ENCODE measurements at regions not wholly inside any gene's neighbourhood (a gene's known extent, or its start where the extent isn't known, plus 50 kb on each side); places are given as distances from the start of the nearest gene placed in this dataset.

DNA sequence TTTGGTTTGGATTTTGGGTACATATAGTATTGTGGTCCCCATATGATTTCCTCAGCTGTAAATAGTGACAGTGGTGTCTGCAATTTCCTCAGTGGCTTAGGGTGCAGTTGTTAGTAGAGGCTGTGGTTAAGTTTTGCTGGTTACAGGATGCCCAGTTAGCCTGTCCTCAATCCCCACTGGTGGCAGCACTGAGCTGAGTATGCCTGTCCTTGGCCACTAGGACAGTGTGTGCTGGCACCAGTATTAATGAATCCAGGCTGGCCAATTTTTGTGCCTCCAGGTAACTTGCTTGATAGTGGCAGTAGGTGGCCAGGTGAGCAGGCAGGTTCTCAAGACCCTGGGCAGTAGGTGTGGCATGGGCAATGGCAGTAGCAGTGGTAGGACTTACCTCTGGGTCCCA, 973.1 kb downstream of the TMEM182 start:
- no peak for DNase-seq (ENCODE audit: low spot score)

DNA sequence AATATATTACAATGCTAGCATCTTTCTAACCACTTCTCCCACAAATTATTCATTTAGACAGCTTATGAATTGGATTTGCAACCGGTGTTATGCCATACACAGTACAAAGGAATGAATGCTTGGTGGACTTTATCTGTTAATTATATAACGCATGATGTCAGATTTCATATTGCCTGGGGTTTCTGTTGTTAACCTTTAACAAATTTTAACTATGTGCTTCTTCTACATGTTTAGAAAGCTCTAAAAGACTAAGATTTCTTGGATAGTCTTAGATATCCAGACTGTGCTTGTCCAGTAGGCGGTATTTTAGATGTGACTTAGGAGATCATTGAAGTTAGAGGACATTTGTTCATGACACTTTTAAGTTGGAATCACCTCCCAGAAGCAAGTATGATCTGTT, 976.3 kb downstream of the TMEM182 start:
- no peak for DNase-seq (ENCODE audit: low spot score)

DNA sequence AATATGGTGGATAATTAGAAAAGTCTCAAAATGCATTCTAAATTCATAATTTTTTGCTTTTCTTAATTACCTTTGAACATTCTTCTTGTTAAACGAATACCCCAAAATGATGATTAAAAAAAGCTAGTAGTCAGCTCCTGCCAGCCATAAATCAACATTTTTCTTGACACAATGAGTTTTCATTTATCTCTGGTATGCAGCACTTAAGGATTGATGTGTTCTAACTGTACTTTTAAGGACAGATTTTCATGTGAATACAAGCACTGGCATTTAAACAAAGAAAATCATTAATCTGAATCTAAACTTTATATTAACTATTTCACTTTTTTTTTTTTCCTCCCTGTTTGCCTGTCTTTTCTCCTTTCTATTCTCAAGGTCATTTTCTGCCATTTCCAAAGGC, 976.8 kb downstream of the TMEM182 start:
- no peak for DNase-seq (ENCODE audit: low spot score)

DNA sequence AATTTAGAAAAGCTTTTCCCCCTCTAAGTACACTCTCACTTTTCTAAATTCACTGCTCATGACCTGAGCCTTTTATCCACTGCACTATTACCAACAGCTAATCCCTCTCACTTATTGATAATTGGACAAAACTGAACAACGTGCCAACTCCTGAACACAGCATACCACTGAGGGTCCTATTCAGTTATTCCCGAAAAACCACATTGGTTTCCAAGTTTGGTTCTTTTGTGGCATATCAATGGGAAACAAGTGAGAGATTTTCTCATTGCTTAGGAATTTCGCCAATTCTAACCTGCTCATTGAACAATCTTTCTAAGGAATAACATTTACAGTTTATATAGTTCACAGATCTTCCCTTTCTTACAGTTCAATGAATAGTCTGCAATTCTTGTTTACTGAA, 977.4 kb downstream of the TMEM182 start:
- no peak for DNase-seq (ENCODE audit: low spot score)

DNA sequence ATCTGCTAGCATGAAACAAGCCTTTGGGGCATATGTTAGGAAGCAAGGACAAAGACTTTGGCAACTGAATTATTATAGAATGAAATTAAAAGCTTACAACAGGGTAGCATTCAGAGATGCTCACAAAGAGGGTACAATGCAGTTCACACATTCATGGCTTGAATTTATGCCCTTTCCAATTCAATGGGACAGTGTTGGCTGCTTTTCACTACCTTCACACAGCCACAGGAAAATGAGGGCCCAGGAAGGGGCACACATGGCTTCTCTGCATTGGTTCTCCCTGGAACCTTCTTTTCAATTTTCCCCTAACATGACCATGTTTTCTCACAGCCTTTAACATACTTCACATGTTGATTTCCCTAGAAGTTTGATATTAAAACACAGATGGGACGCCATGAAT, 978.1 kb downstream of the TMEM182 start:
- no peak for DNase-seq (ENCODE audit: low spot score)

DNA sequence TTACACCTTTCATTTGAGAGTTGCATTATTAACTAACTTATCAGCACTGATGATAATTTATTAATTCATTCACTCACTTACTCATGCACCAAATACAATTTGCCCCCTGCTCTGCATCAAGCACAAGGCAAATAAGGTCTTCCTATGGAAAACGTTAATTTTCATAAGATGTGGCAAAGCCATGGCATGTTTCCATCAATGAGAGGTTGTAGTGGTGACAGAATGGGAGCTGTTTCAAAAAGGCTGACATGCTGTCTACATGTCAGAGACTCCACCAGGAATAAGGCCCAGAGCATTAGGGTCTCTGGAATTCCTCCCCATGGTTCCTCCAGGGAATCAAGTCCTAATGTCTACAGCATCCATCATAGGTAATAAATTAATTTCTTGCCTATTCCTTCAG, 978.8 kb downstream of the TMEM182 start:
- no peak for DNase-seq (ENCODE audit: low spot score)

DNA sequence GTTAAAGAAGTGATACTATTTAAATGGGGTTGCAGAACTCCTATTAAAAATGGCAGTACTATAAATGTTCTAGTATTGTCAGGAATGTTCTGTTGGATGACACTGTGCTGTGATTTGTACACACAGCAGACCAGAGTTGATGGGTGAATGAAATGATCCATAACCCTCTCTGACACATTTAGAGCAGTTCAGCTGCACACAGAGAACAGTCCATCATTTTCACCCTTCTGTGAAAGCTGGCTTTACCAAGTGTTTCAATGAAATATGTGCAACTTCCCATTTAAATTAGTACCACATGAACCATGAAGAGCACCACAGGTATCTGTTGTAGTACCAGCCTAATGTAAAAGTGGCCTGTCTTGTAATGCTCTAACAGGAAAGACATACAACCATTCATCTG, 981.4 kb downstream of the TMEM182 start:
- DNase-seq (ENCODE audit: low spot score): no peak

DNA sequence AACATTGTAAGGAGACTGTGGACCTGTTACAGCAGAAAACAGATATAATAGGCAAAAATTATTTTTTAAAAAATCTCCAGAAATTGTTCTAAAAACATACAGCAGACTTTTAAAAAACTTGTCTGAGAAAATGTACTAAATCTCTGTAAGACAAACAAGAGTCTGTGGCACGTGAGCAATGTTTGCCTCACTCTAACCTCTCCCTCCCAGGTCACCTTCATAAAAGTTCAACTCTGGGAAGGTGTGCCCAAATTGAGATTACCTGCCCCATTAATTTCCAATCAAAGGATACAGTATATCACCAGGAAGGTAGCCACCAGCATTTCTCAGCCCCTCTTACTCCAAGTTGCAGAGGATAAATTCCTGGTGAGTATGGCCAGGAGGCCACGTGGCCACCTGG, 992.7 kb downstream of the TMEM182 start:
- DNase-seq (ENCODE audit: low spot score): no peak

DNA sequence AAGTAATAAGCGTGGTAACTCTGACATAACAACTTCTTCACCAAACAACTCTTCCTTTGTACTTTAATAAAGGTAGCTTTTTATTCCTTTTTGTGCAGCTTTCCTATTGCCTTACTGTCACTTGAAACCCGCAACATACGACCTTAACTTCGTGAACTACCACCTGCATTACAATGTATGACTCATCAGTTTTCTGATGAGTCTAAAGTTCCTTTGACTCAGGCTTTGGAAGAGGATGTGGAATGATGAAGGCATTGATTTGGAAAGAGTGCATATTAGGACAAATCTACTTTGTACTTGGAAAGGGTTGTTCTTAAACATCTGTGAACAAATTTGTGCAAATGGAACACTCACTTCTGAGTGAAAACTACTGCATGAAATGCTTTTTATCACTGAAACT, 1012.1 kb downstream of the TMEM182 start:
- no peak for DNase-seq (ENCODE audit: low spot score)

DNA sequence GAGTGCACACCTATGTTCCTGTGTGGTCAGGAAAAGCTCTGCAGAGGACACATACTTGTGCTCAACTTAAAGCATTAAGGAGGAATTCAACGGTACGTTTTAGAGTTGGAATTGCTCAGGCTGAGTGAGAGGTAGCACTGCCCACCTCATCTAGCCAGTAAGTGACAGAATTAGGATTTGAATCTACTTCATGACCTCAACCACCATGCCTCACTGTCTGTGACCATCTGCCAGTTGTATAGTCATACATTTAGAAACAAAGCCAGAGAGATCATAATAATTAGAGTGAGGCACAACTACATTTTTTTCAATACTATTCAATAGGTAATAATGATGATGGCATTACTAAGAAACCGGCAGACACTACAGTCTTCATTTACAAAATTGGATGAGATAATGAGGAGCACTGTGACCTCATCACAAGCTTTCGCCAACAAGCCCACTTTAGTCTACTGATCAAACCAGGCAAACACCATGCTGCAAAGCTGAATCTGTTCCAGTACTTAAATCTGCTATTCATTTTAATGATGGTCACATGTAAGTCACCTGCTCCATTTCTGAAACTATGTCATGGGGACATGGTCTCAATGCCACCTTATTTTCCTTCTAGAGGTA, 1018.4 kb downstream of the TMEM182 start:
- no peak for DNase-seq (ENCODE audit: low spot score)

DNA sequence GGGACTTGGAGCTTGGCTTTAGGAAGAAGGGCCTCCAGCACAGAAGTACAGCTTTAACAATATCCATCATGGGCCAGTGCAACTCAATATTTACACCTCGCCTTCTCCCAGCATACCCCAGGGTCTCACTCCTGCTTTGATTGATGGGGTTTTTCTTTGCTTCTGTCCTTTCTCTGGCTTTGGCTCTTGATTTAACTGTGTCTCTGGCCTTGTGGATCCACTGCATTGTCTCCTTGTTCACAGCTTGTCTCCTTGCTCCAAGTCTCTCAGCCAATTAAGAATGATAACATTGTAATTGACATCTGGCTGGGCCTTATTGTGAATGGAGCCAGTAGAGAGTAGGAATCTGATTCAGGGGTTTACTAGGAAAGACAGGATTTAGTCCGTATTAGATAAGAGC, 1019.5 kb downstream of the TMEM182 start:
- no peak for DNase-seq (ENCODE audit: low spot score)

DNA sequence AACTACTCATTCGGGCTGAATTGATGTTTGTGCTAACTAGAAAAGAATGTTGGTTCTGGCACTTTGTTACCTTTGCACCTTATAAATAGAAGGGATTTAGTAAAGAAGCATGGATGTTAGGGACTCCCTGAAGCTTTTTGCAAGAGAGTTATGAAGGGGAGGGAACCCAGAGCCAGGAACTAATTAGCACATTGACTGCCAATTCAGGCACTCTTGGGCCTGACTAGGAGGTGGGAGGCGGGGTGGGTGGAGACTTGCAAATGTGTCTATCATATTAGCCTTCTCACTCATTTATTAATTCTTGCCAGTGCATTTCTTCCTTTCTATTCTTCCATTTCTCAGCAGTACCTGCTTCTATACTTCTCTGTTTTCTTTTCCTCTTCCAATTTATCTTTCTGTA, 1022.4 kb downstream of the TMEM182 start:
- no peak for DNase-seq (ENCODE audit: low spot score)

DNA sequence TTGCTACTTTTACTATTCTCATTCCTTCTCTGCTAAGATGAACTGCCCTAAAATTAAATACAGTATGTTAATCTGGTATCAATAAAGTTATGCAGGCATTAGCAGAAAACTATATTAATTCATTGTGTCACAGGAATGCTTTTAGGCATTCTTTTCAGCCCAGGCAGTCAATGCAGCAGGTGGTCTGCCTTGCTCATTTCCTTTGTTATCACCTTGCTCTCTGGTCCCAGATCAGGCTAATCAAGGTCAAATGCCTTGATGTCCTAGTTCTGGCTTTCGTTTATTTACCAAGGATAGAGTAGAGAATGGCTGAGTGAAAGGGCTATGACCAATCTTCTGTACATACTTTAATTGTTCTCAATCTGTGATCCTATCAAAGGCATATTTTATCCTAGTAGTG, 1023.6 kb downstream of the TMEM182 start:
- no peak for DNase-seq (ENCODE audit: low spot score)

DNA sequence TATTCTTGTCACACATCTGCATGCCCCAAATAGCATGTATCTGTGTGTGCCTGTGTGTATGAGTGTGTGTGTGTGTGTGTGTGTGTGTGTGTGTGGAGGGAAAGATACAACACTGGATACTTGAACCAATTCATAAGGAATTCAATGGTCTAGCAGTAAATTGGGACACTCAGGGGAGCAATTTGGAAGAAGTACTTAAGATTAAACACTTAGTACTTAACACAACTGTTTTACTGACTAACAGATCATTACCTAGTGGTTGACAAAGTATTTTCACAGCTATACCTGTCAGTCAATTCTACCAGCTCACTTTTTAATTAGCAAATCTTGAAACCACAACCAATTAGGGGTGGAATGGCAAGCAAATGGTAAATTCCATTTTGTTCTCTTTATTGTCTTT, 1024.1 kb downstream of the TMEM182 start:
- DNase-seq (ENCODE audit: low spot score): no peak

DNA sequence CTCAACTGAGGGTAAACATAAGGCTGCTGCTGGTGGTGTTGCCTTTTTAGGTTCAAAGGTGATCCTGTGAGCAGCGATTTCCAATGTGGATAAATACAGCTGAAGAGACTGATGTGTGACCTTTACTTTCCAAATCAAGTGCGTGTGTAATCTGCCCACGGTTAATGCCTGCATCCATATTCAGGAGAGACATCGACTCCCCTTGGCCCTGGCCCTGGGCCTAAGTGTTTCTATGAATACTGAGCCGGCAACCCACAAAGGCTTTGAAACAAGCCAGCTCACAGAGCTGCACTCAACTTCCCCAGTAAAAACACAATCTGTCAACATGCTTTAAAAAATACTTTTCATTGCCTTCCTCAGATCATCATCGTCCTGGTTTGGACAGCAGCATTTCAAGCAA, 1026.6 kb downstream of the TMEM182 start:
- DNase-seq (ENCODE audit: low spot score): no peak

DNA sequence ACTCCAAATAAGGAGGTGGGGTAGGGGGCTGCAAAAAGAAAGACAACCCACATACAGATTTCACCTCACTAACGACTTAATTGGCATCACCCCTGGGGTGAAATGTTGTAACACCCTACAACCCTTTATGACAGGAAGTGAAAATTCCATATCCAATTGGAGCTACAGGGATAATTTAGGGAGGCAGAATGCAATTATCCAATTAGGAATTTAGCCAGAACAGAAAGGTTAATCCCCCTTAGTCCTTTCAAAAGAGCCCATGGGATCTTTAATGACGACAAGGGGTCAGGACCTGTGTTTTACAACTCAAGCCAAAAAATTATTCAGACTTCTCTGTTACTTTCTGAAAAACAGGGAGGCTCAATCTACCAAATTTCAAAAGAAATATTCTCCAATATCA, 1027.1 kb downstream of the TMEM182 start:
- DNase-seq (ENCODE audit: low spot score): no peak

DNA sequence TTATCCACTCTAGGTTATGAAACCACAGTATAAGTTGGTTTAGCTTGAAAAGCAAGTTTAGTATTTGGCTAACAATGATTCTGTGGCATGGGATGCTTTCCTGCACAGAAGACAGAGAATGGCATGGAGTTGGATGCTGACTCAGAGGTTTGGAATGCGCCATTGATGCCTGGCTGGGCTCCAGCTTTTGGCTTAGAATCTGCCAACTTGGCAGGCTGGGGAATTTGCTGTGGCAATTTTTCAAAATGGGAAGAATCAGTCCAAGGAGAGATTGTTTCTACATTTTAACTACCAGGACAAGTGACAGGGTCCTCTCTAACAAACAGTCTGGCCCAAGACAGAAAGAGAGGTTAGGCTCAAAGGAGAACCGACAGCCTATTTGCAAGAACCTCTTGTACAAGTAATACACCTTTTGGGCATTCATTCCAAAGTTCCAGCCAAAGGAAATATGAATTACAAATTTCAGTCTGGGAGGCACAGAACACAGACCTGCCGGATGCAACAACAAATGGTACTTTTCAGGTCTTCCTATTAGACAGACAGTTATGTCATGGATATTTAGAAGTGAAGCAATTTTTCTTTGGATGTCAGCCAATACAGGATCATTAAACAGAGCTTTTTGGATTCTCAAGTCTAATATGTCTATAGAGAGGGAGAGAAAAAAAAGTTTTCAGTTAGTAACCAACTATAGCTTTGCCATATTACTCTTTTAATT, 1027.7 kb downstream of the TMEM182 start:
- no peak for DNase-seq (ENCODE audit: low spot score)

DNA sequence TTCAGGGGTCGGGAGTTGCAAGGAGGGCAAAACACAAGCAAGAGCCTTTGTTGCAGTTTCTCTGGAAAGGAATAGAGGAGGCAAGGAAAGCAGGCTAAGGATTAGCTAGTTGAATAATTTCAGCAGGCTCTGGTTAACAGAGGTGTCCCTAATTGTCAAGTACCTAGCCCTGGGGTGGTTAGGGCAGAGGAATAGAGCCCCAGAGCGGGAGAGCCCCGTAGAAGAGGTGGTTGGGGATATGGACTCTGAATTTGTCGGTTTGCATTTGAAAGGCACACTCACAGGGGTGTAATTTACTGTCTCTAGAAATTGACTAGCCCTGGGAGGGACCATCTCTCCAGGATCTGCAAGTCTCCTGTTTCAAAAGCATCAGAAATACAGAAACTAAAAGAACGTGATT, 1030.2 kb downstream of the TMEM182 start:
- no peak for DNase-seq (ENCODE audit: low spot score)

DNA sequence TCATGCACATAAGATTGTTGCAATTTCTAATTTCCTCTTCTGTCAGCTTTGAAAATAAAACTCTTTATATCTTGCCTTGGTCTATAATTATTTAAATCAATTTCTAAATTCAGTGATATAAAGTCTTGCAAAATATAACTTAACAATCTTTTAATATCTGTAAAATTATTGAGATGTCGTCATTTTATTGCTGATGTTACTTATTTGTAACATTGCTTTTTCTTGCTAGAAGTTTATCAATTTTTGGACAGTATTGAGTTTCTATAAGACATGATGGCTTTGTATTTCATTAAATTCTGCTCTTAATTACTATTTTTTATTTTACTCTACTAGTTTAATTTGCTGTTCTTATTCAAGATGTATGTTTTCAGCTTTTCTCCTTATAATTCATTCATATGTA, 1036.5 kb downstream of the TMEM182 start:
- no peak for DNase-seq (ENCODE audit: low spot score)

DNA sequence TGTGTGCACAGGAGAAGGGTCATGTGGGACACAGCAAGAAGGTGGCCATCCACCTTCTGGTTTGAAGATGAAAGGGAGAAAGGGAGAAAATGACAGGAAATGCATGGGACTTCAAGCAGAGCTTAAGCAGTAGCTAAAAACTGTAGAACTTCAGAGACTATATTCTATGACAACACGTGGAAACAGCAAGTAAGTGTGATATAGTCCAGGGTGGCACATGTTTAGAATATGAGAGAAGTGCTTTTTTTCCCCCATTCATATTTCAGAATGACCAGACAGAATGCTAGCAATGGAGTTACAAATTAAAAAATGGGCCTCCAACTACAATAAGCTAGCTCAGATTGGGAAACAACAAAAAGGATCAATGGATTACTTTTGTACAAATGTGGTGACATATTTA, 1042.2 kb downstream of the TMEM182 start:
- DNase-seq (ENCODE audit: low spot score): no peak

DNA sequence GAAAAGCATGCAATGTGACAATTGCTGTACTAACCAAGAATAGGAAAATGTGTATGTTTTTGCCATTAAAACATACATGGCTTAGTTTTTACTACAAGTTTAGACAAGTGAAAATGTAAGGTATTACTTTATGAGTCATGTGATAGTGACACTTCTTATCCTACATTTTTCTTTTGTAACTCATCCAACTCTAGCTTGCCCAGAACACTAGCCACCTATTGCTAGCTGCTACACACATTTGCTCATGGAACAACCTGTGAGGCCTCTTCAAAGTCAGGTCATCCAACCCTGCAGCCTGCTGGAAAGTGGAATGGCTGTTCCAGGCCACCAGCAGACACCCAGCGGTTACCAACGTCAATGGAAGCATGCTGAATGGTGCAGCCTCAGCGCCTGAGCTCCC, 1043.9 kb downstream of the TMEM182 start:
- DNase-seq (ENCODE audit: low spot score): no peak

DNA sequence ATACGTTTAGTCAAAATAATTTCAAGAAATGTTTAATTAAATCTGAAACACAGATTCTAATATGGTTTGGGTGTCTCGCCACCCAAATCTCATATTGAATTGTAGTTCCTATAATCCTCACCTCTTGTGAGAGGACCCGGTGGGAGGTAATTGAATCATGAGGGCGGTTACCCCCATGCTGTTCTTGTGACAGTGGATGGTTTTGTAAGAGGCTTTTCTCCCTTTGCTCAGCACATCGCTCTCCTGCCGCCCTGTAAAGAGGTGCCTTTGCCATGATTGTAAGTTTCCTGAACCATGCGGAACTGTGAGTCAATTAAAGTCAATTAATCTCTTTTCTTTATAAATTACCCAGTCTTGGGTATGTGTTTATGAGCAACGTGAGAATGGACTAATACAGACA, 1045.1 kb upstream of the POU3F3 start:
- no peak for DNase-seq (ENCODE audit: low spot score)

DNA sequence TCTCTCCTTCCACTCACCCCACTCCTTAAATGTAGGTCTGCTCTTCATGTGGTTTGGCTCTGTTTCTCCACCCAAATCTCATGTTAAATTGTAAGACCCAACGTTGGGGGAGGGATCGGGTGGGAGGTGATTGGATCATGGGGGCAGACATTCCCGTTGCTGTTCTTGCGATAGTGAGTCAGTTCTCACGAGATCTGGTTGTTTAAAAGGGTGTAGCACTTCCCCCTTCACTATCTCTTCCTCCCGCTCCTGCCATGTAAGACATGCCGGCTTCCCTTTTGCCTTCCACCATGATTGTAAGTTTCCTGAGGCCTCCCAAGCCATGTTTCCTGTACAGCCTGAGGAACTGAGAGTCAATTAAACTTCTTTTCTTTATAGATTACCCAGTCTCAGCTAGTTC, 1044.5 kb upstream of the POU3F3 start:
- no peak for DNase-seq (ENCODE audit: low spot score)

DNA sequence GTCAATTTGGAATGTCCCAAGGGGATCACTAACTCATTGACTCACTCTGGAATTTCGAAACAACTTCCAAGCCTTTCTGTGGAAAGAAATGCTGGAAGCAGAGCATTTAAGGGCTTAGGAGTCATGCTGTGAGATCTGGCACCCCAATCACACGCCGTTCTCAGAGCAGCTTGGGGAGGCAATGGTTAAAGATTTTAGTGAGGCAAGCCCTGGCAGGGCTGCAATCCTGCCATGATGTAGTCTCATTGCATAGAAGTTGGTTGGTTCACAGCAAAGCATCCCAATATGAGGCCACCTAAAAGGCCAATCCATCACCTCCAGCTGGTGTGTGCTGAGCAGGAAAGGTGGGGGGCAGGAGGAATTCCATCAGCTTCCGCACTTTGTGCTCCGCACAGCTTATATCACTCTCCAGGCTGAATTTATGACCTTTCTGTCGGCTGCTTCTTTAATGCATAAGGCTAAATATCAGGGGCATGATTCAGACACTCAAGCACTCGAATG, 1043.9 kb upstream of the POU3F3 start:
- no peak for DNase-seq (ENCODE audit: low spot score)
